Neural progenitor cell (in vitro differentiated cells): ENCODE measurements at regions not wholly inside any gene's neighbourhood (a gene's known extent, or its start where the extent isn't known, plus 50 kb on each side); places are given as distances from the start of the nearest gene placed in this dataset.

ENCODE experiments used
- DNase-seq: peaks from one replicate; pipeline ENCODE4 v3.0.0-alpha.2; 2016; ENCODE audit warnings: low spot score
- H2AFZ ChIP-seq: fragments of 200-600 bp; sonication (generic); replicated peaks from 2 replicates; pipeline ENCODE4 v1.6.1; 2016; ENCODE audit warnings: antibody characterized with exemption
- H3F3A ChIP-seq: fragments of 200-600 bp; sonication (generic); 2 replicates; pipeline ENCODE4 v1.6.1; 2016; ENCODE audit warnings: antibody characterized with exemption, low read depth
- H3K27ac ChIP-seq: fragments of 200-600 bp; sonication (generic); 2 replicates; pipeline ENCODE4 v1.5.1; 2016; ENCODE audit warnings: mild to moderate bottlenecking
- H3K27me3 ChIP-seq: fragments of 200-600 bp; sonication (generic); 2 replicates; pipeline ENCODE4 v1.6.1; 2016; ENCODE audit warnings: mild to moderate bottlenecking, moderate library complexity
- H3K36me3 ChIP-seq: fragments of 200-600 bp; sonication (generic); 2 replicates; pipeline ENCODE4 v1.5.1; 2016
- H3K4me1 ChIP-seq: fragments of 200-600 bp; sonication (generic); 2 replicates; pipeline ENCODE4 v1.6.1; 2016; ENCODE audit warnings: mixed run types
- H3K4me2 ChIP-seq: fragments of 200-600 bp; sonication (generic); 2 replicates; pipeline ENCODE4 v1.6.1; 2016
- H3K4me3 ChIP-seq: fragments of 200-600 bp; sonication (generic); 2 replicates; pipeline ENCODE4 v1.5.1; 2016
- H3K79me2 ChIP-seq: fragments of 200-600 bp; sonication (generic); 2 replicates; pipeline ENCODE4 v1.6.1; 2016; ENCODE audit warnings: low read depth
- H3K9ac ChIP-seq: fragments of 200-600 bp; sonication (generic); 2 replicates; pipeline ENCODE4 v1.6.1; 2016
- H3K9me3 ChIP-seq: fragments of 200-600 bp; sonication (generic); 2 replicates; pipeline ENCODE4 v1.5.1; 2016; ENCODE audit warnings: low read depth
- H4K20me1 ChIP-seq: fragments of 200-600 bp; sonication (generic); 2 replicates; pipeline ENCODE4 v1.6.1; 2016; ENCODE audit warnings: low read depth
- H3K27ac Mint-ChIP-seq: 3 replicates; pipeline ENCODE4 v1.8.0; 2021; ENCODE audit warnings: mixed read lengths
- H3K27me3 Mint-ChIP-seq: 2 replicates; pipeline ENCODE4 v1.8.0; 2022; ENCODE audit warnings: low read depth, mild to moderate bottlenecking, inconsistent platforms, moderate library complexity, mixed read lengths; ENCODE audit not compliant: insufficient read depth
- H3K36me3 Mint-ChIP-seq: 3 replicates; pipeline ENCODE4 v1.8.0; 2021; ENCODE audit warnings: mixed read lengths
- H3K4me1 Mint-ChIP-seq: 3 replicates; pipeline ENCODE4 v1.8.0; 2021; ENCODE audit warnings: mixed read lengths
- H3K4me3 Mint-ChIP-seq: 3 replicates; pipeline ENCODE4 v1.8.0; 2021; ENCODE audit warnings: mild to moderate bottlenecking, moderate library complexity, mixed read lengths
- H3K9me3 Mint-ChIP-seq: 3 replicates; pipeline ENCODE4 v1.8.0; 2020; ENCODE audit warnings: mixed read lengths
- EZH2 ChIP-seq: fragments of 200-600 bp; sonication (generic); IDR thresholded peaks from 2 replicates; pipeline ENCODE4 v1.6.1; 2017; ENCODE audit warnings: antibody characterized with exemption, mild to moderate bottlenecking, moderate library complexity
- EZH2phosphoT487 ChIP-seq: fragments of 200-600 bp; sonication (generic); IDR thresholded peaks from 2 replicates; pipeline ENCODE4 v1.6.1; 2017; ENCODE audit warnings: antibody characterized with exemption
- TF ChIP-seq, protein P1 (sequence below): fragments of 200-600 bp; sonication (generic); IDR thresholded peaks from 2 replicates; pipeline ENCODE4 v1.5.1; 2017; ENCODE audit warnings: antibody characterized with exemption, mild to moderate bottlenecking

DNA sequence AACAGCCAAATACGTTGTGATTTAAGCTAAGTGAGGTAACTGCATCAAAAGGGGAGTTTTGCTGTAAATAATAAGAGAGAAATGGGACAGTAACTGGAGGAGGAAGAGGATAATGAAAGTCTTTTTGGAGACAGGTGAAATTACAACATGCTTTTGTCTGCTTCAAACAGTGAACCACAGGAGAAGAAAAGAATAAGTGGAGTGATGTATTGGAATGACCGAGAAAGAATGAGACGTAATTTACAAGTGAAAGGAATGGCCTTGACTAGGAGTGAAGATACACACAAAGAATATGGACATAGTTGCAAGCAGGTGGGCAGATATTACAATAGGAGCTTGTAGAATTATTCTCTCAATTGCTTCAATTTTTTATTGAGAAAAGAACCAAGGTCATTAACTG is 550.8 kb downstream of the DIPK2A start:
- no peaks in the 10 kb centered on the region for H3F3A ChIP-seq
- no peaks in the 10 kb centered on the region for H3K79me2 ChIP-seq
- Mint-ChIP-seq H3K27me3 (no peaks in the 10 kb centered on the region), H3K36me3 (no peaks in the 10 kb centered on the region), H3K4me1 (no peaks in the 10 kb centered on the region), H3K4me3 (no peak overlapping the region), H3K9me3 (no peaks in the 10 kb centered on the region), H3K27ac (no peak overlapping the region)
- no peak overlapping the region for H2AFZ ChIP-seq
- no peak for DNase-seq
- H3K27ac ChIP-seq = no peak overlapping the region
- H3K27me3 ChIP-seq = no peaks in the 10 kb centered on the region
- TF ChIP-seq, protein P1, sequence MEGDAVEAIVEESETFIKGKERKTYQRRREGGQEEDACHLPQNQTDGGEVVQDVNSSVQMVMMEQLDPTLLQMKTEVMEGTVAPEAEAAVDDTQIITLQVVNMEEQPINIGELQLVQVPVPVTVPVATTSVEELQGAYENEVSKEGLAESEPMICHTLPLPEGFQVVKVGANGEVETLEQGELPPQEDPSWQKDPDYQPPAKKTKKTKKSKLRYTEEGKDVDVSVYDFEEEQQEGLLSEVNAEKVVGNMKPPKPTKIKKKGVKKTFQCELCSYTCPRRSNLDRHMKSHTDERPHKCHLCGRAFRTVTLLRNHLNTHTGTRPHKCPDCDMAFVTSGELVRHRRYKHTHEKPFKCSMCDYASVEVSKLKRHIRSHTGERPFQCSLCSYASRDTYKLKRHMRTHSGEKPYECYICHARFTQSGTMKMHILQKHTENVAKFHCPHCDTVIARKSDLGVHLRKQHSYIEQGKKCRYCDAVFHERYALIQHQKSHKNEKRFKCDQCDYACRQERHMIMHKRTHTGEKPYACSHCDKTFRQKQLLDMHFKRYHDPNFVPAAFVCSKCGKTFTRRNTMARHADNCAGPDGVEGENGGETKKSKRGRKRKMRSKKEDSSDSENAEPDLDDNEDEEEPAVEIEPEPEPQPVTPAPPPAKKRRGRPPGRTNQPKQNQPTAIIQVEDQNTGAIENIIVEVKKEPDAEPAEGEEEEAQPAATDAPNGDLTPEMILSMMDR = no peak
- TF ChIP-seq EZH2 = no peak
- no peak for TF ChIP-seq EZH2phosphoT487
- H3K9me3 ChIP-seq = no peaks in the 10 kb centered on the region
- no peaks in the 10 kb centered on the region for H3K4me1 ChIP-seq
- H3K36me3 ChIP-seq = no peaks in the 10 kb centered on the region
- no peak overlapping the region for H3K4me3 ChIP-seq
- no peak overlapping the region for H3K9ac ChIP-seq
- H4K20me1 ChIP-seq = no peaks in the 10 kb centered on the region
- H3K4me2 ChIP-seq = no peak overlapping the region

GRCh38 chr3:144523396-144523795 is 551.8 kb downstream of the DIPK2A start:
- H3K27me3 Mint-ChIP-seq = no peaks in the 10 kb centered on the region
- TF ChIP-seq, protein P1 = no peak
- TF ChIP-seq EZH2phosphoT487 (no peak), EZH2 (no peak)

GRCh38 chr3:144524531-144524930 is 552.9 kb downstream of the DIPK2A start:
- H3K79me2 ChIP-seq = no peaks in the 10 kb centered on the region
- H4K20me1 ChIP-seq = no peaks in the 10 kb centered on the region
- H3K27ac ChIP-seq = no peak overlapping the region
- no peak overlapping the region for H3K4me2 ChIP-seq
- no peaks in the 10 kb centered on the region for H3F3A ChIP-seq
- no peak overlapping the region for H3K27ac Mint-ChIP-seq
- H3K36me3 ChIP-seq = no peaks in the 10 kb centered on the region
- no peaks in the 10 kb centered on the region for H3K4me1 ChIP-seq
- no peak overlapping the region for H3K4me3 Mint-ChIP-seq
- no peaks in the 10 kb centered on the region for H3K27me3 ChIP-seq
- H3K4me1 Mint-ChIP-seq = peaks cover 4% of the 10 kb centered on the region
- H3K36me3 Mint-ChIP-seq = no peaks in the 10 kb centered on the region
- no peak overlapping the region for H2AFZ ChIP-seq
- H3K9me3 Mint-ChIP-seq = no peaks in the 10 kb centered on the region
- no peak for DNase-seq
- no peaks in the 10 kb centered on the region for H3K9me3 ChIP-seq
- H3K27me3 Mint-ChIP-seq = no peaks in the 10 kb centered on the region
- H3K4me3 ChIP-seq = no peak overlapping the region
- TF ChIP-seq EZH2phosphoT487 (no peak), EZH2 (no peak)
- TF ChIP-seq, protein P1 = no peak
- H3K9ac ChIP-seq = no peak overlapping the region

More at GRCh38 chr3:144523396-144523795, 551.8 kb downstream of the DIPK2A start:
- Histone ChIP-seq H3K27ac (no peak overlapping the region), H2AFZ (no peak overlapping the region), H4K20me1 (no peaks in the 10 kb centered on the region), H3K36me3 (no peaks in the 10 kb centered on the region), H3K9me3 (no peaks in the 10 kb centered on the region), H3K9ac (no peak overlapping the region), H3K4me2 (no peak overlapping the region), H3F3A (no peaks in the 10 kb centered on the region), H3K4me3 (no peak overlapping the region), H3K79me2 (no peaks in the 10 kb centered on the region), H3K27me3 (no peaks in the 10 kb centered on the region), H3K4me1 (no peaks in the 10 kb centered on the region)
- Mint-ChIP-seq H3K9me3 (no peaks in the 10 kb centered on the region), H3K4me3 (no peak overlapping the region), H3K36me3 (no peaks in the 10 kb centered on the region), H3K27ac (no peak overlapping the region), H3K4me1 (no peaks in the 10 kb centered on the region)
- no peak for DNase-seq

- no peak for TF ChIP-seq EZH2
- no peak for TF ChIP-seq EZH2phosphoT487
- no peak for DNase-seq
- no peak overlapping the region for H3K4me3 Mint-ChIP-seq
- Histone ChIP-seq H3K4me3 (no peak overlapping the region), H3K4me1 (no peaks in the 10 kb centered on the region), H3K9me3 (no peaks in the 10 kb centered on the region), H3K27ac (no peak overlapping the region), H3K36me3 (no peaks in the 10 kb centered on the region), H3K4me2 (no peak overlapping the region), H2AFZ (no peak overlapping the region), H3K9ac (no peak overlapping the region), H3K27me3 (no peaks in the 10 kb centered on the region), H3K79me2 (no peaks in the 10 kb centered on the region), H4K20me1 (no peaks in the 10 kb centered on the region), H3F3A (no peaks in the 10 kb centered on the region)
- no peaks in the 10 kb centered on the region for H3K36me3 Mint-ChIP-seq
- H3K4me1 Mint-ChIP-seq = peaks cover 4% of the 10 kb centered on the region
- H3K9me3 Mint-ChIP-seq = no peaks in the 10 kb centered on the region
- no peak overlapping the region for H3K27ac Mint-ChIP-seq
- peaks cover 2% of the 10 kb centered on the region for H3K27me3 Mint-ChIP-seq
These were observed 557.9 kb downstream of the DIPK2A start for GRCh38 chr3:144529566-144529965.
